ENCODE measurements at regions not wholly inside any gene's neighbourhood (a gene's known extent, or its start where the extent isn't known, plus 50 kb on each side); places are given as distances from the start of the nearest gene placed in this dataset.

DNA sequence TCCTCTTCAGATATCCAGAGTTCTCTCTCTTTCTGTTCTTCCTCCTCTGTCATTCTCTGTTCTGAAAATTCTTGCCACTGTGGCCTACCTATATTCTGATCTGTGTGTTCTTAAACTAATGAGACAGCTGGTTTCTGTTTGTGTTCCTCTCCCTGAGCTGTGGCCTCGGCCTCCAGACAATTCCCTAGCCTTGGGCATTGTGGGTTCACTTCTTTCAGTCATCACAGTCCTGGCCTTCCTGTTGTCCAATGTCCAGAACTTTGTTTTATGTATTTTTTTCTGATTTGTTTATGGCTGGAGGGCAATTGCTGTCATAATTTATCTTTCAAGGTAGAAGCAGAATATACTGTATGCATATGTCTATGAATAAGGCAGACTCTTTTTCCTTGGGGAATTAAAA lies 173.2 kb upstream of the MTPN start:
- H3K27me3 ChIP-seq (ENCODE audit: low read depth), result no peaks in the 10 kb centered on the region
- no peak for DNase-seq (ENCODE audit: low spot score in 2 of 2)
- H3K9me3 ChIP-seq, result no peaks in the 10 kb centered on the region
- no peaks in the 10 kb centered on the region for H3K36me3 ChIP-seq (replicated peaks)
- in situ Hi-C loops (cut with MboI; ENCODE audit: low sequenced_read_pairs), result no loop called here
- no peak overlapping the region for H3K4me3 ChIP-seq
- no peaks in the 10 kb centered on the region for H3K4me1 ChIP-seq

- Histone ChIP-seq H3K36me3 (replicated peaks) (no peaks in the 10 kb centered on the region), H3K27me3 (ENCODE audit: low read depth) (no peaks in the 10 kb centered on the region), H3K4me1 (no peaks in the 10 kb centered on the region), H3K9me3 (no peaks in the 10 kb centered on the region), H3K4me3 (no peak overlapping the region)
- no peak for DNase-seq (ENCODE audit: low spot score in 2 of 2)
- in situ Hi-C loops (cut with MboI; ENCODE audit: low sequenced_read_pairs), result no loop called here
These were observed 171.8 kb upstream of the MTPN start for GRCh38 chr7:136148920-136149319.

DNA sequence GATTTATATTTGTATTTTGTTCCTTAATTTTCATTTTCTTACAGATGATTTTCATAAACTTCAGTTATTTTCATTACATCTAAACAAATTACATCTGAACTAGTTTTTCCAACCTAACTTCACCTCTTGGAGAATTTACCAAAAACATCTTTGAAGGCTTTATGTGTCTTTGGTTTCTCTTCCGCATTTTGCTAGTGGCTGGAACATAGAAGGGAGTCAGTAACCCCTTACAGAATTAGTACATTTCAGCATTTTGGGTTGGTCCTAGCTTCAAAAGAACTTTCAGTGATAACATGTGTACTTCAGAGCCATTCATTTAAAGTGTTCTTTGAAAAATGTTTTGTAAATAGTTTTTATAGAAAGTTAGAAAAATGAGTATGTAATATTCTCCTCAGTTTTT lies 169.8 kb upstream of the MTPN start:
- H3K27me3 ChIP-seq (ENCODE audit: low read depth), result no peaks in the 10 kb centered on the region
- in situ Hi-C loops (cut with MboI; ENCODE audit: low sequenced_read_pairs), result no loop called here
- H3K36me3 ChIP-seq (replicated peaks), result no peaks in the 10 kb centered on the region
- H3K9me3 ChIP-seq, result no peaks in the 10 kb centered on the region
- no peak overlapping the region for H3K4me3 ChIP-seq
- H3K4me1 ChIP-seq, result no peaks in the 10 kb centered on the region
- DNase-seq (ENCODE audit: low spot score in 2 of 2), result no peak

DNA sequence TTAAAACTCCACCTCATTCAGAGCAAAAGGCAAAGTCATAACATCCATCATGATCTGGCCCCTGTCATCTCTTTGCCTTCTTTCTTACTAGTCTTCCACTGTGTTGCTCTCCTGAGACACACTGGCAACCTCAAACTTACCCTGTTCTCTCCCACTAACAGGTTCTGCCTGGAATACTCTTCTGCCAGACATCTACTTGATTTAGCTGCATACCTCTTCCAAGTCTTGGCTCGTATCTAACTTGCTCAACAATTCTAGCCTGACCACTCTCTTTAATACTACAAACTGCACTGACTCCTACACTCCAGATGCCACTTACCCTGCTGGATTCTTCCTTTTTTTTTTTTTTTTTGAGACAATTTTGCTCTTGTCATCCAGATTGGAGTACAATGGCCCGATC lies 167.0 kb upstream of the MTPN start:
- DNase-seq (ENCODE audit: low spot score in 2 of 2), result no peak
- H3K9me3 ChIP-seq, result no peaks in the 10 kb centered on the region
- in situ Hi-C loops (cut with MboI; ENCODE audit: low sequenced_read_pairs), result no loop called here
- peaks cover under 1% of the 10 kb centered on the region; the same call in 1 of the 2 replicates for H3K27me3 ChIP-seq (ENCODE audit: low read depth)
- H3K4me1 ChIP-seq, result no peaks in the 10 kb centered on the region
- no peaks in the 10 kb centered on the region for H3K36me3 ChIP-seq (replicated peaks)
- no peak overlapping the region for H3K4me3 ChIP-seq

DNA sequence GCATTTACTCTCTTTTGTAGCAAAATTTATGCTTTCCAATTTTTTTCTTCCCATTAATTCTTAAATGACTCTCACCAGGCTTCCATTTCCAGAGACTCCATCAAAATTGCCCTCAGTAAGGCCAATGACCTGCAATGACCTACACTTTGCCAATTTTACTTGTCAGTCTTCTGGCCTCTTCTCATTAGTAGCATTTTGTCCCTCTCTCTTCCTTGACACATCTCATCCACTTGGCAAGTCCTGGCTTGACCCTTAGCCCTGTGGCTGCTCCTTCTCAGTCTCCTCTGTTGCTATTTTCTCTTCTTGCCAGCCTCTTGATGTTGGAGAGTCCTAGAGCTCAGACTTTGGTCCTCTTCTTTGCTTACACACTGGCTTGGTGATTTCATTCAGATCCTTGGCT lies 166.1 kb upstream of the MTPN start:
- Histone ChIP-seq H3K27me3 (ENCODE audit: low read depth) (peaks cover 2% of the 10 kb centered on the region; the same call in 1 of the 2 replicates), H3K4me3 (no peak overlapping the region), H3K4me1 (no peaks in the 10 kb centered on the region), H3K36me3 (replicated peaks) (no peaks in the 10 kb centered on the region), H3K9me3 (no peaks in the 10 kb centered on the region)
- DNase-seq (ENCODE audit: low spot score in 2 of 2), result no peak
- in situ Hi-C loops (cut with MboI; ENCODE audit: low sequenced_read_pairs), result no loop called here

GRCh38 chr7:136142583-136142982 lies 165.4 kb upstream of the MTPN start:
- H3K27me3 ChIP-seq (ENCODE audit: low read depth), result peaks cover 2% of the 10 kb centered on the region; the same call in 1 of the 2 replicates
- no peaks in the 10 kb centered on the region for H3K4me1 ChIP-seq
- no peaks in the 10 kb centered on the region for H3K36me3 ChIP-seq (replicated peaks)
- DNase-seq (ENCODE audit: low spot score in 2 of 2), result no peak
- no peak overlapping the region for H3K4me3 ChIP-seq
- in situ Hi-C loops (cut with MboI; ENCODE audit: low sequenced_read_pairs), result no loop called here
- no peaks in the 10 kb centered on the region for H3K9me3 ChIP-seq

GRCh38 chr7:136140469-136140868 lies 163.3 kb upstream of the MTPN start:
- H3K4me3 ChIP-seq, result no peak overlapping the region
- H3K27me3 ChIP-seq (ENCODE audit: low read depth), result peaks cover 2% of the 10 kb centered on the region; the same call in 1 of the 2 replicates
- in situ Hi-C loops (cut with MboI; ENCODE audit: low sequenced_read_pairs), result no loop called here
- no peaks in the 10 kb centered on the region for H3K4me1 ChIP-seq
- no peak for DNase-seq (ENCODE audit: low spot score in 2 of 2)
- H3K9me3 ChIP-seq, result no peaks in the 10 kb centered on the region
- H3K36me3 ChIP-seq (replicated peaks), result no peaks in the 10 kb centered on the region

GRCh38 chr7:136139417-136139816 lies 162.3 kb upstream of the MTPN start:
- Histone ChIP-seq H3K4me3 (no peak overlapping the region), H3K27me3 (ENCODE audit: low read depth) (peaks cover 2% of the 10 kb centered on the region; the same call in 1 of the 2 replicates), H3K9me3 (no peaks in the 10 kb centered on the region), H3K36me3 (replicated peaks) (no peaks in the 10 kb centered on the region), H3K4me1 (no peaks in the 10 kb centered on the region)
- DNase-seq (ENCODE audit: low spot score in 2 of 2), result no peak
- in situ Hi-C loops (cut with MboI; ENCODE audit: low sequenced_read_pairs), result no loop called here

GRCh38 chr7:136138991-136139390 lies 161.8 kb upstream of the MTPN start:
- no peak overlapping the region for H3K4me3 ChIP-seq
- no peaks in the 10 kb centered on the region for H3K9me3 ChIP-seq
- H3K4me1 ChIP-seq, result no peaks in the 10 kb centered on the region
- no peaks in the 10 kb centered on the region for H3K36me3 ChIP-seq (replicated peaks)
- in situ Hi-C loops (cut with MboI; ENCODE audit: low sequenced_read_pairs), result no loop called here
- DNase-seq (ENCODE audit: low spot score in 2 of 2), result no peak
- H3K27me3 ChIP-seq (ENCODE audit: low read depth), result peaks cover 2% of the 10 kb centered on the region; the same call in 1 of the 2 replicates

DNA sequence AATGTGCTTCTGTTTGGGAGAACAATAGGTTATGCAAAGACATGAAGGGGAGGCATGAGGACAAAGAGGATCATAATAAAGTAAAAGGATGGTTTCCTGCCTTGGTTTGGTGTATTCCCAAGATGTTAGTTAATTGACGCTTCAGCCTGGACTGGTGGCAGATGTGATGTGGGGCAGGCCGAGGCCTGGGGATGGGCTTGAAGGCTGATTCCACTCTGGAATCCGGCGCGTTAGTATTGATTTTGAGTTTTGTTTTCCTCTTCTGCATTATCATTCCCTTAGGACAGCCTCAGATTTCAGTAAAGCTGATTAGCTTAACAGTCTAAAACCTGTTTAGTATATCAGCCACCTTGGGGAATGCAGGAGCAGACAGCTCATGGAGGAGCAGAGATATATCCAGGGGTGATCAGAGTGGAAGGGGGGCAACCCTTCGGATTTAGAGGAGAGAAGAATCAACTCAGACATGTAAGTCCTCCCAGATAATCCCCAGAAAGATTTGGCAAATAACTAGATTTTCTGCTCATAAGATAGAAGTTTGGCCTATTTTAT lies 159.8 kb upstream of the MTPN start:
- Histone ChIP-seq H3K27me3 (ENCODE audit: low read depth) (peaks cover 2% of the 10 kb centered on the region; the same call in 1 of the 2 replicates), H3K36me3 (replicated peaks) (no peaks in the 10 kb centered on the region), H3K9me3 (no peaks in the 10 kb centered on the region), H3K4me3 (no peak overlapping the region), H3K4me1 (no peaks in the 10 kb centered on the region)
- in situ Hi-C loops (cut with MboI; ENCODE audit: low sequenced_read_pairs), result no loop called here
- DNase-seq (ENCODE audit: low spot score in 2 of 2), result no peak

GRCh38 chr7:136134503-136134902 lies 157.3 kb upstream of the MTPN start:
- Histone ChIP-seq H3K36me3 (replicated peaks) (no peaks in the 10 kb centered on the region), H3K27me3 (ENCODE audit: low read depth) (peaks cover 2% of the 10 kb centered on the region; the same call in 1 of the 2 replicates), H3K4me3 (no peak overlapping the region), H3K9me3 (no peaks in the 10 kb centered on the region), H3K4me1 (no peaks in the 10 kb centered on the region)
- in situ Hi-C loops (cut with MboI; ENCODE audit: low sequenced_read_pairs), result no loop called here
- DNase-seq (ENCODE audit: low spot score in 2 of 2), result no peak

- H3K27me3 ChIP-seq (ENCODE audit: low read depth), result no peaks in the 10 kb centered on the region
- H3K9me3 ChIP-seq, result no peaks in the 10 kb centered on the region
- H3K4me1 ChIP-seq, result no peaks in the 10 kb centered on the region
- no peak for DNase-seq (ENCODE audit: low spot score in 2 of 2)
- in situ Hi-C loops (cut with MboI; ENCODE audit: low sequenced_read_pairs), result no loop called here
- no peaks in the 10 kb centered on the region for H3K36me3 ChIP-seq (replicated peaks)
- H3K4me3 ChIP-seq, result no peak overlapping the region
These were observed 156.4 kb upstream of the MTPN start for GRCh38 chr7:136133551-136133950.

DNA sequence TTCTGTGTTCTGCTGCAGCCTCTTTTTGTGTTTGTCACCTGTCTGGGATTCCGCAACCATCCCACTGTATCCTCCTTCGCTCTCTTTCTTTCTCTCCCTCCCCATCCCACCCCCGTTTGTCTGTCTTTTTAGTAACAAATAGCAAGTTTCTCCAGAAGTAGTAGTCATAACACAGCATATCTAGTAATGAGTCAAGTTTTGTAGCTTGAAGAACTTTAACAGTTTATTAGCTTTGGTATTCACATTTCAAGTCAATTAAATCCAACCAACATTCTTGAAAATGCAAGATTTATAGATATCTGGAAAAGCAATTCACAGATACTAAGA lies 154.1 kb upstream of the MTPN start:
- no peaks in the 10 kb centered on the region for H3K9me3 ChIP-seq
- H3K4me1 ChIP-seq, result no peaks in the 10 kb centered on the region
- in situ Hi-C loops (cut with MboI; ENCODE audit: low sequenced_read_pairs), result no loop called here
- DNase-seq (ENCODE audit: low spot score in 2 of 2), result no peak
- no peaks in the 10 kb centered on the region for H3K27me3 ChIP-seq (ENCODE audit: low read depth)
- H3K36me3 ChIP-seq (replicated peaks), result no peaks in the 10 kb centered on the region
- H3K4me3 ChIP-seq, result no peak overlapping the region

- H3K36me3 ChIP-seq (replicated peaks), result no peaks in the 10 kb centered on the region
- no peaks in the 10 kb centered on the region for H3K27me3 ChIP-seq (ENCODE audit: low read depth)
- in situ Hi-C loops (cut with MboI; ENCODE audit: low sequenced_read_pairs), result no loop called here
- no peaks in the 10 kb centered on the region for H3K9me3 ChIP-seq
- H3K4me1 ChIP-seq, result no peaks in the 10 kb centered on the region
- no peak for DNase-seq (ENCODE audit: low spot score in 2 of 2)
- H3K4me3 ChIP-seq, result no peak overlapping the region
These were observed 153.5 kb upstream of the MTPN start for GRCh38 chr7:136130511-136131303.

Measured in HAP-1 (cell line).